Ishikawa (cell line): ENCODE measurements at regions not wholly inside any gene's neighbourhood (a gene's known extent, or its start where the extent isn't known, plus 50 kb on each side); places are given as distances from the start of the nearest gene placed in this dataset.

Experiments used
- CEBPB ChIP-seq: IDR thresholded peaks from 2 replicates; pipeline ENCODE4 v1.6.1; 2012
- CREB1 ChIP-seq: IDR thresholded peaks from 2 replicates; pipeline ENCODE4 v1.6.1; 2012; ENCODE audit warnings: low read depth
- EGR1 ChIP-seq: IDR thresholded peaks from 2 replicates; pipeline ENCODE4 v1.6.1; 2012
- EP300 ChIP-seq: IDR thresholded peaks from 2 replicates; pipeline ENCODE4 v1.6.1; 2012; ENCODE audit warnings: borderline replicate concordance
- FOXM1 ChIP-seq: IDR thresholded peaks from 2 replicates; pipeline ENCODE4 v1.6.1; 2012; ENCODE audit warnings: low read depth, borderline replicate concordance
- NFIC ChIP-seq: IDR thresholded peaks from 2 replicates; pipeline ENCODE4 v1.6.1; 2012
- RAD21 ChIP-seq: IDR thresholded peaks from 2 replicates; pipeline ENCODE4 v1.6.1; 2012; ENCODE audit warnings: low read depth
- TAF1 ChIP-seq: IDR thresholded peaks from 2 replicates; pipeline ENCODE4 v1.6.1; 2012; ENCODE audit warnings: low read depth, mild to moderate bottlenecking
- TCF12 ChIP-seq: IDR thresholded peaks from 2 replicates; pipeline ENCODE4 v1.6.1; 2012; ENCODE audit warnings: low read depth
- TEAD4 ChIP-seq: IDR thresholded peaks from 2 replicates; pipeline ENCODE4 v1.6.1; 2012
- USF1 ChIP-seq: IDR thresholded peaks from 2 replicates; pipeline ENCODE4 v1.6.1; 2012
- YY1 ChIP-seq: IDR thresholded peaks from 2 replicates; pipeline ENCODE4 v1.6.1; 2012; ENCODE audit warnings: low read depth
- ZBTB7A ChIP-seq: IDR thresholded peaks from 2 replicates; pipeline ENCODE4 v1.6.1; 2012; ENCODE audit warnings: low read depth
- TF ChIP-seq, protein P1 (sequence below): IDR thresholded peaks from 2 replicates; pipeline ENCODE4 v1.6.1; 2012; ENCODE audit warnings: low read depth, mild to moderate bottlenecking
- TF ChIP-seq, protein P2 (sequence below): IDR thresholded peaks from 2 replicates; pipeline ENCODE4 v1.6.1; 2012

GRCh38 chr2:129741623-129742022 is 237.8 kb upstream of the RAB6C start:
- no peak for TF ChIP-seq RAD21
- TF ChIP-seq, protein P1, sequence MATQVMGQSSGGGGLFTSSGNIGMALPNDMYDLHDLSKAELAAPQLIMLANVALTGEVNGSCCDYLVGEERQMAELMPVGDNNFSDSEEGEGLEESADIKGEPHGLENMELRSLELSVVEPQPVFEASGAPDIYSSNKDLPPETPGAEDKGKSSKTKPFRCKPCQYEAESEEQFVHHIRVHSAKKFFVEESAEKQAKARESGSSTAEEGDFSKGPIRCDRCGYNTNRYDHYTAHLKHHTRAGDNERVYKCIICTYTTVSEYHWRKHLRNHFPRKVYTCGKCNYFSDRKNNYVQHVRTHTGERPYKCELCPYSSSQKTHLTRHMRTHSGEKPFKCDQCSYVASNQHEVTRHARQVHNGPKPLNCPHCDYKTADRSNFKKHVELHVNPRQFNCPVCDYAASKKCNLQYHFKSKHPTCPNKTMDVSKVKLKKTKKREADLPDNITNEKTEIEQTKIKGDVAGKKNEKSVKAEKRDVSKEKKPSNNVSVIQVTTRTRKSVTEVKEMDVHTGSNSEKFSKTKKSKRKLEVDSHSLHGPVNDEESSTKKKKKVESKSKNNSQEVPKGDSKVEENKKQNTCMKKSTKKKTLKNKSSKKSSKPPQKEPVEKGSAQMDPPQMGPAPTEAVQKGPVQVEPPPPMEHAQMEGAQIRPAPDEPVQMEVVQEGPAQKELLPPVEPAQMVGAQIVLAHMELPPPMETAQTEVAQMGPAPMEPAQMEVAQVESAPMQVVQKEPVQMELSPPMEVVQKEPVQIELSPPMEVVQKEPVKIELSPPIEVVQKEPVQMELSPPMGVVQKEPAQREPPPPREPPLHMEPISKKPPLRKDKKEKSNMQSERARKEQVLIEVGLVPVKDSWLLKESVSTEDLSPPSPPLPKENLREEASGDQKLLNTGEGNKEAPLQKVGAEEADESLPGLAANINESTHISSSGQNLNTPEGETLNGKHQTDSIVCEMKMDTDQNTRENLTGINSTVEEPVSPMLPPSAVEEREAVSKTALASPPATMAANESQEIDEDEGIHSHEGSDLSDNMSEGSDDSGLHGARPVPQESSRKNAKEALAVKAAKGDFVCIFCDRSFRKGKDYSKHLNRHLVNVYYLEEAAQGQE, result no peak
- no peak for TF ChIP-seq TCF12
- no peak for TF ChIP-seq TAF1
- no peak for TF ChIP-seq CEBPB
- TF ChIP-seq USF1, result no peak
- TF ChIP-seq FOXM1, result no peak
- no peak for TF ChIP-seq TEAD4
- TF ChIP-seq EGR1, result no peak

DNA sequence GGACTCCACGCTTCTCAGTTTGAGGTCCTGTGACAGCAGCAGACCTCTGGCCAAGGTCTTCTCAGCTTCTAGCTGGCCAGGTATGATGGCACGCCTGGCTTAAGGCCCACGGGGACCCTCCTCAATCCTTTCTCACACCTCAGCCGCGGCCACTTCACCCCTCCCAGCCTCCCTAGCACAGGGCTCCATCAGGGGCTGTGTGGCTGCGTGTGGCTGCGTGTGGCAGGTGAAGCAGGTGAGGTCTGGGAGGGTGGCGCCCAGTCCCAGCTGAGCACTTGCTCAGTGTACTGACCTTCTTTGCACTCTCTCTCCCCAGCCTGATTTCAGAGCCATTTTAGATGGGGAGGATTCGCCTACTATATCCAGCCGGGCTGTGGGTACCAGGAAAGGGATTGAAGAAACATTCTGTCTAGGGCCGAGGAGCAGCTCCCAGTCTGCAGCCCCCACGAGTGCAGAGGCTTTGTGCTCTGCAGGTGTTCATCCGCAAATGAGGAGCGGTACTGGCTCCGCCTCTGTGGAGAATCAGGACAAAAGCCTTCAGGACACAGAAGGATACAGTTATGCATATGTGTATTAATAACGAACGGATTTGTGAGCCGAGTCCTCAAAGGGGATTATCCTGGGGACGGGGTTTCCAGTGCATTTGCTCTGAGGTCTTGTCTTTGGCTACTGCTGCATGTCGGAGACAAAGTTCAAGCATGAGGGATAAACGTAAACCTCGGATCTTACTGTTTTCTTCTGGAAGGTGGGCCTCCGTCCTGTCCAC is 236.9 kb upstream of the RAB6C start:
- TF ChIP-seq EP300, result no peak
- no peak for TF ChIP-seq EGR1
- no peak for TF ChIP-seq USF1
- TF ChIP-seq FOXM1, result no peak
- no peak for TF ChIP-seq CREB1
- TF ChIP-seq TCF12, result no peak
- no peak for TF ChIP-seq ZBTB7A
- TF ChIP-seq TEAD4, result no peak

GRCh38 chr2:129744141-129744540 is 235.3 kb upstream of the RAB6C start:
- TF ChIP-seq EP300 (no peak), CREB1 (no peak), EGR1 (no peak), NFIC (no peak), ZBTB7A (no peak), YY1 (no peak), TEAD4 (no peak), USF1 (no peak), CEBPB (no peak), TCF12 (no peak), RAD21 (no peak), TAF1 (no peak), FOXM1 (no peak)
- TF ChIP-seq, protein P1, result no peak
- TF ChIP-seq, protein P2, sequence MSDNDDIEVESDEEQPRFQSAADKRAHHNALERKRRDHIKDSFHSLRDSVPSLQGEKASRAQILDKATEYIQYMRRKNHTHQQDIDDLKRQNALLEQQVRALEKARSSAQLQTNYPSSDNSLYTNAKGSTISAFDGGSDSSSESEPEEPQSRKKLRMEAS, result no peak

GRCh38 chr2:129744649-129745048 is 234.8 kb upstream of the RAB6C start:
- TF ChIP-seq NFIC, result peak; percentile 63
- no peak for TF ChIP-seq CEBPB
- no peak for TF ChIP-seq CREB1
- TF ChIP-seq ZBTB7A, result peak; percentile 47; the same call in 1 of the 2 replicates
- no peak for TF ChIP-seq TEAD4
- TF ChIP-seq RAD21, result peak; percentile 73
- peak; percentile 75 for TF ChIP-seq TCF12
- TF ChIP-seq, protein P1, result no peak
